KMS-11 (cell line): ENCODE measurements at regions not wholly inside any gene's neighbourhood (a gene's known extent, or its start where the extent isn't known, plus 50 kb on each side); places are given as distances from the start of the nearest gene placed in this dataset.

ENCODE experiments used
- H2AFZ ChIP-seq: fragments of 200-600 bp; sonication (generic); 2 replicates; pipeline ENCODE4 v1.6.1; 2016; ENCODE audit warnings: antibody characterized with exemption, mixed run types, low read depth
- H3K27ac ChIP-seq: fragments of 200-600 bp; sonication (generic); 2 replicates; pipeline ENCODE4 v1.6.1; 2016; ENCODE audit warnings: mild to moderate bottlenecking, mixed run types
- H3K27me3 ChIP-seq: fragments of 200-600 bp; sonication (generic); 2 replicates; pipeline ENCODE4 v1.6.1; 2017; ENCODE audit warnings: mild to moderate bottlenecking, low read depth, mixed run types, moderate library complexity; ENCODE audit not compliant: insufficient read depth
- H3K36me3 ChIP-seq: fragments of 200-600 bp; sonication (generic); 2 replicates; pipeline ENCODE4 v1.6.1; 2017; ENCODE audit warnings: mild to moderate bottlenecking, mixed run types; ENCODE audit not compliant: insufficient read depth
- H3K4me1 ChIP-seq: fragments of 200-600 bp; sonication (generic); 2 replicates; pipeline ENCODE4 v1.6.1; 2016; ENCODE audit warnings: mild to moderate bottlenecking, low read depth, mixed run types; ENCODE audit not compliant: poor library complexity, severe bottlenecking
- H3K4me2 ChIP-seq: fragments of 200-600 bp; sonication (generic); 2 replicates; pipeline ENCODE4 v1.7.0; 2016; ENCODE audit warnings: mild to moderate bottlenecking, mixed run types
- H3K4me3 ChIP-seq: fragments of 200-600 bp; sonication (generic); IDR thresholded peaks from 2 replicates; pipeline ENCODE4 v1.6.1; 2017; ENCODE audit warnings: low read depth, low read length, mixed read lengths; ENCODE audit not compliant: insufficient read depth
- H3K79me2 ChIP-seq: fragments of 200-600 bp; sonication (generic); 2 replicates; pipeline ENCODE4 v1.6.1; 2016; ENCODE audit warnings: low read depth, mixed run types; ENCODE audit not compliant: insufficient read depth
- H3K9ac ChIP-seq: fragments of 200-600 bp; sonication (generic); 2 replicates; pipeline ENCODE4 v1.6.1; 2016; ENCODE audit warnings: mild to moderate bottlenecking, mixed run types
- H4K20me1 ChIP-seq: fragments of 200-600 bp; sonication (generic); 2 replicates; pipeline ENCODE4 v1.6.1; 2016; ENCODE audit warnings: mild to moderate bottlenecking, mixed run types; ENCODE audit not compliant: insufficient read depth
- CTCF ChIP-seq: fragments of 200-600 bp; sonication (generic); conservative IDR thresholded peaks from 2 replicates; pipeline ENCODE4 v1.6.1; 2017; ENCODE audit warnings: low read depth, mild to moderate bottlenecking, antibody characterized with exemption, low read length, moderate library complexity, mixed read lengths

GRCh38 chr5:5560016-5560415 lies 137.5 kb downstream of the ICE1 start:
- Histone ChIP-seq H3K36me3 (no peaks in the 10 kb centered on the region), H3K4me3 (no peak overlapping the region), H3K27me3 (no peaks in the 10 kb centered on the region), H2AFZ (no peak overlapping the region), H3K4me2 (no peak overlapping the region), H4K20me1 (no peaks in the 10 kb centered on the region), H3K79me2 (no peaks in the 10 kb centered on the region), H3K4me1 (no peaks in the 10 kb centered on the region), H3K27ac (no peak overlapping the region), H3K9ac (no peak overlapping the region)
- TF ChIP-seq CTCF: no peak

- no peak overlapping the region for H3K4me3 ChIP-seq
- H4K20me1 ChIP-seq: no peaks in the 10 kb centered on the region
- no peaks in the 10 kb centered on the region for H3K4me1 ChIP-seq
- no peak overlapping the region for H3K27ac ChIP-seq
- H3K36me3 ChIP-seq: no peaks in the 10 kb centered on the region
- no peak overlapping the region for H2AFZ ChIP-seq
- H3K27me3 ChIP-seq: no peaks in the 10 kb centered on the region
- H3K9ac ChIP-seq: no peak overlapping the region
- no peak overlapping the region for H3K4me2 ChIP-seq
- H3K79me2 ChIP-seq: no peaks in the 10 kb centered on the region
- no peak for TF ChIP-seq CTCF
Observed at GRCh38 chr5:5558638-5559527, 136.4 kb downstream of the ICE1 start.

GRCh38 chr5:5558102-5558501 lies 135.6 kb downstream of the ICE1 start:
- TF ChIP-seq CTCF: no peak
- no peaks in the 10 kb centered on the region for H3K4me1 ChIP-seq
- H3K9ac ChIP-seq: no peak overlapping the region
- H2AFZ ChIP-seq: no peak overlapping the region
- no peak overlapping the region for H3K4me3 ChIP-seq
- no peaks in the 10 kb centered on the region for H3K79me2 ChIP-seq
- no peaks in the 10 kb centered on the region for H3K27me3 ChIP-seq
- no peak overlapping the region for H3K27ac ChIP-seq
- H3K36me3 ChIP-seq: no peaks in the 10 kb centered on the region
- H4K20me1 ChIP-seq: no peaks in the 10 kb centered on the region
- H3K4me2 ChIP-seq: no peak overlapping the region

DNA sequence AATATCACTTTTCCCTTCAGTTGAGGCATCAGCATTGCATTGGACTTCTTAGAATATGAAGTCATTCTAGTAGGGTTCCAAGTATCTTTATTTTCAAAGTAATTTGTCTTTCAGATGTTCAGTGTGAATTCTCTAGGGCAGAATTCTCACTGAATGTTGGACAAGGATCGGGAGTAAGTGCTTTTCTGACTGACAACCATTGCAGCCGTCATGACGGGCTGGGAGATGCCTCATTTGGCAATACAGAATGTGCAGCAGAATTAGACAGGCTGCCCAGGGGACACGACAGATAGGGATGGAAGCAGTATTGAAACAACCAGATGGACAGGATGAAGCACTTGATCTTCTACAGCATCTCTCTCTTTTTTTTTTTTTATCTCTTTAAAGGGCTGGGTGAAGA lies 129.0 kb downstream of the ICE1 start:
- H3K4me2 ChIP-seq: no peak overlapping the region
- H3K9ac ChIP-seq: no peak overlapping the region
- no peaks in the 10 kb centered on the region for H4K20me1 ChIP-seq
- no peak overlapping the region for H2AFZ ChIP-seq
- TF ChIP-seq CTCF: no peak
- no peaks in the 10 kb centered on the region for H3K27me3 ChIP-seq
- no peaks in the 10 kb centered on the region for H3K4me1 ChIP-seq
- no peaks in the 10 kb centered on the region for H3K79me2 ChIP-seq
- no peak overlapping the region for H3K27ac ChIP-seq
- no peaks in the 10 kb centered on the region for H3K36me3 ChIP-seq
- no peak overlapping the region for H3K4me3 ChIP-seq
